Right hindlimb (tissue), 1 donor: ENCODE measurements at regions not wholly inside any gene's neighbourhood (a gene's known extent, or its start where the extent isn't known, plus 50 kb on each side); places are given as distances from the start of the nearest gene placed in this dataset.
"Not testable (repeated sequence)": the region's sequence is repeated elsewhere in the genome, so short reads cannot be mapped to it uniquely, and the experiment has no call there.

Source experiments
- DNase-seq: peaks from one replicate; pipeline ENCODE4 v3.0.0-alpha.2; 2018

DNA sequence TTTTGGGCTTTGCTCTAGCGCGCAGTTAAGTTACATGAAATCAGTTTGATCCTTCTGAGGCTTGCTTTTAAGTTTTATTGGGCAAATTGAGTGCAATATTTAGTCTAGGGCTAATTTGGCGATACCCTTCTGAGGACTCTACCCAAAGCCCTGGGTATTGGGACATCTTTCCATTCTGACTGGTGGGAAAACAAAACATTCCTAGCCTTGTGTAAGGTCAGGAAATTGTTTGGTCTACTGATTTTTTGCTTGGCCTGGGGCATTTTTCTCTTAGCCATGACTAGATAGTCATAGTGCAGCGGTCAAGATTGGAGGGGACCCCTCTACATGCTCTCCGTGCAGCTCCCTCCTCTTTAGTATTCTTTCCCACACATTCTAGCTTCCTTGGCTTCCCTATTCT, 189.6 kb upstream of the PTGFR start:
- DNase-seq, result no peak

DNA sequence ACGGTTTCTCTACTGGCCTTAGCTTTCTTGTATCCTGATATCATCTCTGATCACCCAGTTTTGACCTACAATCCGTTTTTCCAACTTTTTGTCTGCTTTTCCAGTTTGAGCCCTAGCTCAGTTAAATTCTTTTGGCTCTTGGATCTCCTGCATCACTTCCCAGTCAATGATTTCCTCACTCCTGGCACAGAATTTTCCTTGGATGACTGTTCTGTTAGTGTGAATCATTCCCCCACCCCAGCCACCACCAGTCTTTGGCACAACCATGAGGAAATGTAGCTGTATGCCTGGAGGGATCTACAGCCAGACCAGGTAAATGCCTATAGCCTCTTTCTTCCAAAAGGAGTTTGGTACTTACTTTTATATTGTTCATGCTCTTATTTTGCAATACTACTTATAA, 187.2 kb upstream of the PTGFR start:
- peak; percentile 47 for DNase-seq

DNA sequence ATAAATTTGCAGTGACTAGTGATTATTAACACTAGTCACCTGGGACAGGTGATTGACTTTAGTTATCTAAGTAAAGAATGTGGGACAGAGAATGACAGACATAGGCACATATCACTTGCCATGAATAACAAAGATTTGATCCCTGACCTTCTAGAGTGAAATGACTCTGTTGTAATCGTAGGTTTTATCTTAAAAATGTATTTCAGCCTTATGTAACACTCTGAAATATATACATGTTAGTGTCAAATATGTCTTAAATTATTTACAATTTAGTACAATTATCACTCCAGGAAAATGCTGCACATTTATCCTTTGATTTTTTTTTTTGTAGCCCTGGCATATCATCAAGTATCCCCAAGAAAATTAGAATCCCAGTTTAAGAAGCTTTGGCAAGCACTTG, 186.4 kb upstream of the PTGFR start:
- no peak for DNase-seq

DNA sequence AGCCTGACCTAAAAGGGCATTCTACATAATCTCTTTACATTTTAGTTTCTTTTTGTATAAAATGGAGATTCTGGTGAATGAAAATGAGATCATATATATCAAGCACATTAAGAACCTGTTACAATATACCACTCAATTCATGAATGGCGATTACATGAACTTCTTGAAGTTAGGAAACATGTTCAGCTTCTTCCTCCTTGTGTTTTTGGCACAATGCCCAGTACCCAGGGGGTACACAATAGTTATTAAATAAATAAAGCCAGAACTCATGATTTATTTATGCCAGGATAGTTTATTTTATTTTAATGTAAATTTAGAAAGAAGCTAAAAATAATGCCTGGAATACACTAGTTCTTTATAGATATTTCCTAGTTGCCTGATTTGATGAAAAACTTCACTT, 186.0 kb upstream of the PTGFR start:
- DNase-seq, result no peak

DNA sequence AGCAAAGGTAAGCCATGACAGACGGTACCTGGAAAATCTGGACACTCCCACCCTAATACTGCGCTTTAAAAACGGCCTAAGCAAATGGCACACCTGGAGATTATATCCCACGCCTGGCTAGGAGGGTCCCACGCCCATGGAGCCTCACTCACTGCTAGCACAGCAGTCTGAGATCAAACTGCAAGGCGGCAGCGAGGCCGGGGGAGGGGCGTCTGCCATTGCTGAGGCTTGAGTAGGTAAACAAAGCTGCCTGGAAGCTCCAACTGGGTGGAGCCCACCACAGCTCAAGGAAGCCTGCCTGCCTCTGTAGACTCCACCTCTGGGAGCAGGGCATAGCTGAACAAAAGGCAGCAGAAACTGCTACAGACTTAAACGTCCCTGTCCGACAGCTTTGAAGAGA, 180.5 kb upstream of the PTGFR start:
- DNase-seq, result not testable (repeated sequence)

DNA sequence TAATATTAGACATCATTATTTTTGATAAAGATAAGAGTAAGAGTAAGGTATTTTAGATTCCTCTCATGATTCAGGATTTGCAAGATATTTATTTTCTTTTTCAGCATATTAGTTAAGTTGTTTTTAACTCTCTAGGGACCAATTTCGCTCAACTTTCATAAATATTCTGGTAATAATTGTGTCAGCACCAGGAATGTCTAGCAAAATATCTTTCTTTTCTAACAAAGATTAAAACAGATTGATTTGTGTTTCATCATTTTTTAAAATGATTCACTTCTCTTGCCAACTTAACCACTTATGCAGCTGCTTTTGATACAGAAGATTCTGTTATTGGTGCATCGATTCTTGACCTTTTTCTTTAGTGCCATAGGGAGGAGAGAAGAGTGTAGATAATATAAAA, 172.8 kb upstream of the PTGFR start:
- no peak for DNase-seq

DNA sequence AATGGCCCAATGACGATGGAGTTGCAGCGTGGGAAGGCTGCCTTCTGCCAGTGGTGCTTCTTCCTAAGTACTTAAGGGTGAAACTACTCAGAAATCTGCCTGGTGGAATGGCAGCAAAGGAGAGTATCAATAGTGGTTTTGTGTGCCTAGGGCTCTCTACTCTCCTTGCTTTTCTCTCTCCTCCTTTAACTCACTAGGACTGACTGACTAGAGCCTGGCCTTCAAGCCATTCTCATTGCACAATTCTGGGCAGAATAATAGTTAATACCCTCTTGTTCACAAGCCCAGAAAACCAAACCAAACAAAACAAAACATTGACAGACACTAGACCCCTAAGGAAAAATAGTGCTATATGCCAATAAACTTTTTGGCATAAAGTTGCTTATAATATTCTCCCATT, 171.2 kb upstream of the PTGFR start:
- no peak for DNase-seq

DNA sequence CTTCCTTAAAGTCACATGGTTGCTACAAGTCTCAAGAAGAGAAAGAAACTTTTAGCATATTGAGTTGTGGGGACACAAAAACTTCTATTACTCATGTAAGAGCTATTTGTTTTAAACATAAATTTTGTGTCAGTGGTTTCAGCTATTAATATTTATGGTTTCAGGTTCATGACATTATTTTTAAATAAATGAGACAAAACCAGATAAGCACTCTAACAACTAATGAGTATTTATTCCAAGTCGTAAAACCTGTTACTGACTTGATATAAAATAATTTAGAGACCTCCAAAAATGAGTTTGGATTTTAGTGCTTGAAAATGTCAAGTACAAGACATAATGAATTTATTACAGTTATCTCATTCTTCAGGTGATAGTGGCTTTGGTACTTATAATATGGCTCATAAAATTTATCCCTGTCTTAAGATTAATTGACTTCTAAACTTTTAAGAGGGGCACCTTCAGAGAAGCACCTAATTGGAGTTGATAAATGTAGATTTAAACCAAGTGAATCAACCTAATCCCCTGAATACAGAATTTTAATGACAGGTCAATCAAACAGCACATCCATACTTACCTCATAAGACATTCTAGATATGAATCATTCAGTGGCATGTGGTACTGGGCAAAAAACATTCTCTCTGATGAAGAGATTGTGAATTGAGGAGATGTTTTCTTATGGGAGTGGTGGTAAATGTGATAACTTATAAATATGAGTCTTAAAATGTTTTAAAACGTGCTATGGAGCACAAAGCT, 167.7 kb upstream of the PTGFR start:
- no peak for DNase-seq

DNA sequence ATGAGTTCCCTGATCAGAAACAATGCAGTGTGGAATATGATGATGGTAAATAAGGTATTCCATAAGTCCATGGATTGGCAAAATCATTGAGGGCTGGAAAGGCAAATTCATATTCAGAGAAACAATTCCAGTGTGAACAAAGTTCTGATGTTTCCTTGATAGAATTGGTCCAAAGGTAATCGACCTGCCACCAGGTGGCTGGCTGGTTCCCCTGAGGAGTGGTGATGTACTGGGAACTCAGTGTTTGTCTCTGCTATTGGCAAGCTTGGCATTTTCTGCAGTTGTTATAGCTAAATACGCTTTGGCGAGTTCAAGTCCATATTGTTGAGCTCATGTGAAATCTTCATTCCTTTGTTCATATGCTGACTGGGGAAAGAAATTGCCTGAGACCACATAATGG, 165.5 kb upstream of the PTGFR start:
- no peak for DNase-seq

DNA sequence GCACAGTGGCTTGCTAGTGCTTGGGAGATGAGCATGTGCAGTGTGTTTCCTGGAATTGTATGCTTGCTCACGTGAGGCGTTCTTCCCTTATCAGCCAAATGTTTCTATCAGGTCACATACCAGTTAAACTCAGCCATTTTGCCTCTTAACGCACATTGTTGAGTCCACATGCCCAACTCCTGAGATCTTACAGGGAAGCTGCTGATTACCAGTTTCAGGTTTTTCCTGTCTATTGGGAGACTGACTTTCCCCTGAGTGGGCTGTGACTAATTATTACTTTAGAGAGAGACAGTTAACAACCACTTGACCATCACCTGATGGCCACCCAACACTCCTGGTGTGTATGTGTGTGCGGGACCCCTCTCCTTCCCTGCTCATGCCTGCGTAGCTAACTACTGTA, 161.3 kb upstream of the PTGFR start:
- DNase-seq, result no peak

DNA sequence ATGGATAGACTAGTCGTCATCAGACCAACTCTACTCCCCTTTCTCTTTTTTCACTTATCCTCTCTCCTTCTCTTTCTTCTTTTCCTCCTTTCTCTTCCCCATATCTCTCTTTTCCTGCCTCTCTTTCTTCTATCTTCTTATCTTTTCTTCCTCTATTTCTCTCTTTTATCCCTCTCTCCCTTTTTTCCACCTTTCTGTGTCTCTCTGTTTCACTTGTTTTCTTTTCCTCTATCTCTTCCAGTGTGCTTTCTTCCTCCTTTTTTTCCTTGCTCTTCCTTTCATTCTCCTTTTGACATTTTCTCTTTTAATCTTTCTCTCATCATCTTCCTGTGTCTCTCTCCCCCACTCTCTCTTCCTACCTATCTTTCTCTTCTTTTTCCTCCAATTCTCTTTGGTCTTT, 159.0 kb upstream of the PTGFR start:
- DNase-seq, result no peak

DNA sequence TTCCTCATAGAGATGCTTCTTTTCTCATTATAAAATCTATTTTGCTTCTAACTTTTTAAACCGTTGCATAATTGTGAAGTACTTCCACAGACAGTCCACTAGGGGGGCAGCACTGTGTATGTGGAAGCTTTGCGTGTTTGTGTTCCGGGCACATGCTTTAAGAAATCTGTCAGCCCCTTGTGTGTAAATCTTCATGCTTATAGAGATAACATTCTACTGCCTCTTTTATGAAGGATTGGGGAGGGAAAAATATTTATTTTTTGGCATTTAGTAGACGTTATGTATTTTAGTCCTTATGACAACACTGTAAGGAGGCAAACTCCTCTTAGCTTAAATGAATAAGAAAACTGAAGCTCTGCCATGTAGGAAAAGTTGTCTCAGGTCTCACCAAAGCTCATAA, 157.3 kb upstream of the PTGFR start:
- no peak for DNase-seq

DNA sequence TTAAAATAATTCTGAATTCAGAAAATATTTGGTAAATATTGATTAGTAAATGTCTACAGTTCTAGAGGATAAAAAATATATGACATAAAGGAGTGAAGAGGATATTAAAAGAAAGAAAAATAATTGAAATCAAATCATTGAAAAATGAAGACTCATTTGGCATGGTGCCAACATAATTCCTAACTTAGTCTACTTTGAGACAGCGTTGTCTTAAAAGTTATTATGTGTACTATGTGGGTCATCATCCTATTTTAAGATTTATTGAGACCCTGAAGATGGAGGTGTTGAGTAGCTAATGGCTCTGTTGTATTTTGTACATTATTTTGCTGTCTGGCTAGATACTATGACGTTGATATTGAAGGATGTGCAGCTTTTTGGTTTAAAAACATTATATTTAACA, 156.7 kb upstream of the PTGFR start:
- no peak for DNase-seq

DNA sequence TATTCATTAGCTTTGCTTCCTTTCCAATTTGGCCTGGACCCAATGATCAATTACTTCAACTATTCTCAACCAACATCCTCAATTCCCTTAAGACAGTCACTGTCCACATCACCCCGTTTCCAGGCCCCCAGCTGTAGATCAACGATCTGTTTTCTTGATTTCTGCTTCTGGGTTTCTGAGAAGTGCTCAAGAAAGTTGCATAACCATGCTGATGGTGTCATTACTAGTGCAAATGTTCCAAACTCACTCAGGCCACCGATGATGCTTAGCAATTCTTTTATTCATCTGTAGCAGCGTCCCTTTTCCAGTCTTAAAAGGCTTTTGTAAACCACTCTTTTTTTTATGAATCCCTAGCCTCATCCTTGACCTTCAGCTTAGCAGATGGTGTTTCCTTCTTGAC, 155.8 kb upstream of the PTGFR start:
- DNase-seq, result no peak

DNA sequence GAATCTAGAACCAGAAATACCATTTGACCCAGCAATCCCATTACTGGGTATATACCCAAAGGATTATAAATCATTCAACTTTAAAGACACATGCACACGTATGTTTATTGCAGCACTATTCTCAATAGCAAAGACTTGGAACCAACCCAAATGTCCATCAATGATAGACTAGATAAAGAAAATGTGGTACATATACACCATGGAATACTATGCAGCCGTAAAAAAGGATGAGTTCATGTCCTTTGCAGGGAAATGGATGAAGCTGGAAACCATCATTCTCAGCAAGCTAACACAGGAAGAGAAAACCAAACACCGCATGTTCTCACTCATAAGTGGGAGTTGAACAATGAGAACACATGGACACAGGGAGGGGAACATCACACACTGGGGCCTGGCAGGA, 154.0 kb upstream of the PTGFR start:
- not testable (repeated sequence) for DNase-seq

DNA sequence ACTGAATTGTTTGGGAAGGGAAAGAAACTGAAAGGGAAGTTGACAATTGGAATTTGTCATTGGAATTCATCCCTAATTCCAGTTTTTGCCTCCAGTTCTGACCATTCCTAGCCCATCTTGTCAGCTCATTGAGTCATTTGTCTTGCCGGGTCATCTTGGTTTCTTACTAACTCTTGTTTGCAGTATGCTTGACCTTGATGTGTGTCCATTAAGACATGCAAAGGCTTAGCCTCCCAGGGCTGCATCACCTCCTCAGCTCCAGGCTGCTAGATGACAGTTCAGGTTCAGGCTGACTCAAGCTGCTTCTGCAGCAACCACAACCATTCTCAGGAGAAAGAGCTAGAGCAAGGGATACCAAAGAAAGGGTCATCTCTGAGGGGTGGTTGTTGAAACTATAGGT, 151.3 kb upstream of the PTGFR start:
- no peak for DNase-seq

DNA sequence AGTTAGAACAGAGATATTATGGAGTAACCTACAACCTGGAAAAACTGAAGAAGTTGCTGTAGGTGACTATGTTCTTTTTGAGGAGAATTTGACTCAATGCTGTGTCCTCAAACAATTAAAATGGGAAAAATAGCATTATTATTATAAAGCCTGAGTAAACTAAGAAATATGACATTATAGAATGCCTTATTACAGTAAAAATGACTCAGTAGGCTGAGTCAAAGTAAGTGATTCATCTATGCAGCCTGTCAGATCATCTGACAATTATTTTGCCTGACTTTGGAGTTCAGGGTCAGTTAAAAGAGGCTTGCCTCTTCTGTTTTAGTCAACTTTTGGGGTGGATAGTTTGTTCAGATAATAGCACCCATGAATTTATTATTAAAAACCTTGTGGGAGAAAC, 150.8 kb upstream of the PTGFR start:
- no peak for DNase-seq

DNA sequence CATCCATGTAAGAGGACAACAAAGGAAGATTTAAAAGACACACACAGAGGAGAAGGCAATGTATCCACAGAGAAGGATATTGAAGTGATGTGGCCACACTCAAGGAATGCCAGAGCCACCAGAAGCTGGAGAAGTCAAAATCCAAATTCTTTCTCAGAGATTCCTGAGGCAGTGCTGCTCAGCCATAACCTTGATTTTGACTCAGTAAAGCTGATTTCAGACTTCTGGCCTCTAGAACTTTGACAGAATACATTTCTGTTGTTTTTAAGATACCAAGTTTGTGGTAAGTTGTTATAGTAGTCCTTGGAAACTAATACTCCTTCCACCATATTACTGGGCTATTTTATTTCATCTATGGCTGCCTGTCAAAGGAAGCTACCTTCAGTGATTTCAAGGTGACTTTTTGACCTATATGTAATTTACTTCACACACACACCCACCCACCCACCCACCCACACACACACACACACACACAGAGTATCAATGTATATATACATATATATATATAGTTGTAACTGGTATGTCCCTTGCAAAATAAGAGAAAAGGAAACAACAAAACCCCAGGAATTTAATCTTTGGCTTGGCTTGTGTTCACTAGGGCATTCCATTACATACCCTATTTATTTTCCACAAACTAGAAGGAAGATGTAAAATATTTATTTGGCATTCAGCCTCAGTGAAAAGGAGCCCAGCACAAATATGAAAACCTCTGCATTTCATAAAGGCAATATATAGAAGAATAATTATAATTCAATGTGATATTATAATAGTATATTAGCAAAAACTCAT, 142.1 kb upstream of the PTGFR start:
- no peak for DNase-seq

DNA sequence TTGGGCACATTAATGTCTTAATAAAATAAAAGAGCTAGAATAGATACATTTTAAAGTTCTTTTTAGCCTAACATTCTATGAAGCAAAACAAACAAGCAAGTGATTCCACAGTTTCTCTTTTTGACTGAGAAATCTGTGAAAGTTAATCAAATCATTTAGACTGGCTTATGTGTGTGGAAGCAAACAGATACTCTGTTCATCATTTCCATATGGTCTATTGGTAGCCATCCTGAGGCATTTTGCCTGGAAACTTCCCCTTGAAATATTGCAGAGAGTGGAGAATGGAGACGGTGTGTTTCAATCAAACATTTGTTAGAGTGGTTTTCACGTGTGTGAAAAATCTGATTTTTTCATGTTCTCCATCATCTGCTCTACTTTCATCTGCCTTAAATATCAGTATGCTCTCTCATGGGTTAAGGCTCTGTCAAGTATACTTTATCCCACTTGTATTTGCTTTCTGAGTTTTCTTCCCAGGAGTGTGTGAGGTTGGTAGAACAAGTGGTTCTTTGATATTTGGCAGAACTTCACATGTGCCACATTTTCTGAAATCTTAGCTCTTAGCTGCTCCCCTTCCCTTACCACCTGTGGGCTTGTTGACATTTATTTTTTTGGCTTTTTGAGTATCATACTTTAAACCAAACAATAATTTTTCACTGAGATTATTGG, 139.1 kb upstream of the PTGFR start:
- DNase-seq, result no peak

DNA sequence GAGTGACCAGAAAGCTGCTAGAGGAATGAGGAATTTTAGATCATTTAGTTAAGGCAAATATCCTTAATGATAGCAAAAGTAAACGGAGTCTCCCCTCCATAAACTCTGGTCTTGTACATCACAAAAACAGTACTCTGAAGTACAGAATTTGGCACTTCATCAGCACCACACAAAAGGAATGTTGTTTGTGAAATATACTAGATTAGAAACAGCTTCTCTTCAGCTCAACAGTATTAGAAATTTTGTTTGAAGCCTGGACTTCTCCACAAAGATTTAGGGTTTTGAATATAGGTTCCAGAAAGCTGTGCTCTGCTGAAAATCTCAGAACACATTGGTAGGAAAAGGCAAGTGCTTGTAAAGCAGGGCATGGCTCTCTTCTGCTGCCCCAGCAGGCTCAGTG, 135.1 kb upstream of the PTGFR start:
- DNase-seq, result no peak

DNA sequence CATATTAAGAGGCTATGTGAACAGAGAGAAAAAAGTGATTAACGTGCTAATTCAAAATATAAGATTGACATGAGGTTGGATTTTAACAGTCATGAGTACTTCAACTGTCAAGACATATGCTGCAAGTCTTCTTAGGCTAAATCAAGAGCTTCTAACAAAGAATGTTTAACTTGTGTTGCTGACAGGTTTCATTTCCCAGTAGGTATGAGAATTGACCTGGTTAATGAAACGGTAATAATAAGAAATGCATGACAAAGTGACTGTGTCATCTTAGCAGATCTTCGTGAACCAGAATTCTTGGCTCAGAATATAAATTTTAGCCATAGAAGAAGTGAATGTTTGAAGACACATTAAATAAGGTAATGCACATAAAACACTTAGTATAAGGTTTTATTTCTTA, 132.6 kb upstream of the PTGFR start:
- DNase-seq, result no peak

DNA sequence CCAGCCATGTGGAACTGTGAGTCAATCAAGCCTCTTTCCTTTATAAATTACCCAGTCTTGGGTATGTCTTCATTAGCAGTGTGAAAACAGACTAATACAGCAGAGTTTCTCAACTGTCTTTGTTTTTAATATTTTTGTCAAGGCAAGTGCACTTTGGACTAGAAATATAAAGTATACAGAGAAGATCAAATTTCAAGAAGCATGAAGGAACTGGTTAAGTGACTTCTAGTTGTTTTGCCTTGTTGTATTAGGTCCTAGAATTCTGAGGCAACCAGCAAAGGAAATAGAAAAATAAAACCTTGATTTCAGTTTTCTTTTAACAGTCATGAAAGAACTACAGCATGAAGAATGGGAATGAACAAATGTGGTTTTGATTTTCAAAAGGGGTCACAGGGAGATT, 131.1 kb upstream of the PTGFR start:
- DNase-seq, result no peak

DNA sequence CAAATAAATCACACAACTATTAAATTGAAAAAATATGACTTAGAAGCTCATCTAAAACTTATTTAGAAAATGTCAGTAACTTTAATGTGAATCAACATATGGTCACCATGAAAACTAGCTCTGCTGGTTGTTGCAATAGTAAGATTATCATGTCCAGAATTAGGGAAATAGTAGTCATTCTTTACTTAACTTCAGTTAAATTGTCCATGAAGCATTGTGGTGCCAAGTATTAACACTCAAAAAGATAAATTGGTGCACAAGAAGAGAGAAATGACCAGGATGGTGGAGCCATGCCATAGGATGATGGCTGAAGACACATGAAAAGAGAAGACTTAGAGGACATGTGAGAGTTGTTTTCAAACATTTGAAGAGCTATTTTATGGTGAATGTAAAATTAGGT, 130.2 kb upstream of the PTGFR start:
- no peak for DNase-seq

DNA sequence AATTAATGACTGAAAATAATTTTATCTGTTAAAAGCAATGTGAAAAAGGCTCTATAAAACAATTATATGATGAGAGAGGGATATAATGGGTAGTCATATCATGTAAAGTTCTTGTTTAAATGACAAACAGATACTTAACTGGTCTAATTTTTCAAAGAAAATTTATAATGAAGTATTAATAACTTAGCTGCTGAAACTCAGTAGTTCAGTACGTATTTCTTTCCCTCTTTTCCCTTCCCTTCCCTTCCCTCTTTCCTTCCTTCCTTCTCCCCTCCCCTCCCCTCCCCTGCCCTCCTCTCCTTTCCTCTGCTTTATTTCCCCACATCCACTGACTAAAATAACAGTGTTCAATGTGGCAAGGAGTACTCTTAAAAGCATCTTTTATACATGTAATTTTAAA, 123.1 kb upstream of the PTGFR start:
- no peak for DNase-seq
